H1 (cell line): ENCODE measurements at regions not wholly inside any gene's neighbourhood (a gene's known extent, or its start where the extent isn't known, plus 50 kb on each side); places are given as distances from the start of the nearest gene placed in this dataset.

ENCODE experiments used
- CHD2 ChIP-seq: IDR thresholded peaks from 2 replicates; pipeline ENCODE4 v1.6.1; 2012; ENCODE audit warnings: low read length, improper control_type of control experiment
- RAD21 ChIP-seq, 2 experiments: IDR thresholded peaks in 1 of 2; conservative IDR thresholded peaks in 1 of 2; 2 replicates each; pipeline ENCODE4 v1.6.1; 2011; ENCODE audit warnings: low read depth in 2 of 2, low read length in 2 of 2, improper control_type of control experiment in 1 of 2, inconsistent platforms in 1 of 2, mild to moderate bottlenecking in 1 of 2, moderate library complexity in 1 of 2
- SUZ12 ChIP-seq: fragments of 200-600 bp; sonication (generic); IDR thresholded peaks from 2 replicates; pipeline ENCODE4 v1.6.1; 2012; ENCODE audit warnings: mild to moderate bottlenecking, inconsistent platforms, low read length, moderate library complexity, mixed read lengths

GRCh38 chr18:78525366-78526111 is 454.1 kb upstream of the SALL3 start (continued):
- no peak for TF ChIP-seq SUZ12
- no peak for TF ChIP-seq CHD2
- no peak for TF ChIP-seq RAD21 (IDR thresholded peaks at IDR 0.05 in 1 of 2, conservative IDR thresholded peaks at IDR 0.05 in 1 of 2; ENCODE audit: low read depth in 2 of 2, low read length in 2 of 2)
